ENCODE measurements at regions not wholly inside any gene's neighbourhood (a gene's known extent, or its start where the extent isn't known, plus 50 kb on each side); places are given as distances from the start of the nearest gene placed in this dataset.

DNA sequence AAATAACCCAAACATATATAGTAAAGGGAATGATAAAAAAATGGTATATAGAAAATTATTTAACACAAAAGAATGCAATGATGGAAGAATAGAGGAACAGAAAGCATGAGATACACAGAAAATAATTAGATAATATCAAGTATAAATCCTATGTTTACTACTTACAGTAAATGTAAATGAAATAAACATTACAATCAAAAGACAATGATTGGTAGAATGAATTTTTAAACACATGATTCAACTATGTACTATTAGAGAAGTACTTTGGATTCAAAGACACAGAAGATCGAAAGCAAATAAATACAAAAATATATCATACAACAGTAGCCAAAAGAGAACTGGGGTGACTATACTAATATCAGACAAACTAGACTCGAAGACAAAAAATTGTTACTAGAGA is 97.6 kb upstream of the PARD3B start:
- TF ChIP-seq, protein P1, sequence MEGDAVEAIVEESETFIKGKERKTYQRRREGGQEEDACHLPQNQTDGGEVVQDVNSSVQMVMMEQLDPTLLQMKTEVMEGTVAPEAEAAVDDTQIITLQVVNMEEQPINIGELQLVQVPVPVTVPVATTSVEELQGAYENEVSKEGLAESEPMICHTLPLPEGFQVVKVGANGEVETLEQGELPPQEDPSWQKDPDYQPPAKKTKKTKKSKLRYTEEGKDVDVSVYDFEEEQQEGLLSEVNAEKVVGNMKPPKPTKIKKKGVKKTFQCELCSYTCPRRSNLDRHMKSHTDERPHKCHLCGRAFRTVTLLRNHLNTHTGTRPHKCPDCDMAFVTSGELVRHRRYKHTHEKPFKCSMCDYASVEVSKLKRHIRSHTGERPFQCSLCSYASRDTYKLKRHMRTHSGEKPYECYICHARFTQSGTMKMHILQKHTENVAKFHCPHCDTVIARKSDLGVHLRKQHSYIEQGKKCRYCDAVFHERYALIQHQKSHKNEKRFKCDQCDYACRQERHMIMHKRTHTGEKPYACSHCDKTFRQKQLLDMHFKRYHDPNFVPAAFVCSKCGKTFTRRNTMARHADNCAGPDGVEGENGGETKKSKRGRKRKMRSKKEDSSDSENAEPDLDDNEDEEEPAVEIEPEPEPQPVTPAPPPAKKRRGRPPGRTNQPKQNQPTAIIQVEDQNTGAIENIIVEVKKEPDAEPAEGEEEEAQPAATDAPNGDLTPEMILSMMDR (IDR thresholded peaks at IDR 0.05): no peak
- TF ChIP-seq POLR2A (IDR thresholded peaks at IDR 0.05): no peak
- TF ChIP-seq POLR2AphosphoS5 (IDR thresholded peaks at IDR 0.05): no peak
- H3K4me3 ChIP-seq: no peak overlapping the region
- intact Hi-C loops (cut with DNase I): no loop called here
- DNase-seq (ENCODE audit: low spot score): no peak
- no peak overlapping the region for H3K27ac ChIP-seq
- 83% methylated on average over 2 of the region's 2 CpGs for WGBS
- H3K9me3 ChIP-seq: no peaks in the 10 kb centered on the region
- no peaks in the 10 kb centered on the region for H3K27me3 ChIP-seq (replicated peaks; ENCODE audit: insufficient read depth)
- no peaks in the 10 kb centered on the region for H3K4me1 ChIP-seq (replicated peaks)
- H3K36me3 ChIP-seq: no peaks in the 10 kb centered on the region

GRCh38 chr2:204449977-204450376 is 95.3 kb upstream of the PARD3B start:
- H3K4me3 ChIP-seq: no peak overlapping the region
- no peak for DNase-seq (ENCODE audit: low spot score)
- H3K9me3 ChIP-seq: no peaks in the 10 kb centered on the region
- H3K4me1 ChIP-seq (replicated peaks): no peaks in the 10 kb centered on the region
- TF ChIP-seq POLR2A (IDR thresholded peaks at IDR 0.05) (no peak), POLR2AphosphoS5 (IDR thresholded peaks at IDR 0.05) (no peak)
- TF ChIP-seq, protein P1 (IDR thresholded peaks at IDR 0.05): no peak
- no peaks in the 10 kb centered on the region for H3K27me3 ChIP-seq (replicated peaks; ENCODE audit: insufficient read depth)
- H3K27ac ChIP-seq: no peak overlapping the region
- 80% methylated on average over 3 of the region's 3 CpGs for WGBS
- intact Hi-C loops (cut with DNase I): no loop called here
- H3K36me3 ChIP-seq: no peaks in the 10 kb centered on the region

DNA sequence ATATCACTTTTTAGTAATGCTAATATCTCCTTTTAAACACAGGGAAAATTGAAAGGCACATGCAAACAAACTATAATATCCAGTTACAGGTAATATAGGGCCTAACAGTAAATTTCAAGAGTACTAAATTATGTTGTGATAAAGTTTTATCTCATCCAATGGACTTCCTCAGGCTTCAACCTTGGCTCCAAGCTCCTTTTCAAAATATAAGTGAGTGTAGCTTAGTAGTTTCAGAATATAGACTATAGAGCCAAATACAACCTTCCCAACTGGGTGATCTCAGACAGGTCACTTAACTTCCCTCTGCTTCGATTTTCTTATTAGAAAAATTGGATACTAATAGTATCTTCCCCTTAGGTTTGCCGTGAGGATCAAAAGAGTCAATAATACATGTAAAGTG is 93.5 kb upstream of the PARD3B start:
- TF ChIP-seq POLR2A (IDR thresholded peaks at IDR 0.05) (no peak), POLR2AphosphoS5 (IDR thresholded peaks at IDR 0.05) (no peak)
- TF ChIP-seq, protein P1 (IDR thresholded peaks at IDR 0.05): no peak
- Histone ChIP-seq H3K36me3 (no peaks in the 10 kb centered on the region), H3K4me1 (replicated peaks) (no peaks in the 10 kb centered on the region), H3K27me3 (replicated peaks; ENCODE audit: insufficient read depth) (no peaks in the 10 kb centered on the region), H3K9me3 (no peaks in the 10 kb centered on the region), H3K4me3 (no peak overlapping the region), H3K27ac (no peak overlapping the region)
- WGBS: 53% methylated on average over 2 of the region's 2 CpGs
- intact Hi-C loops (cut with DNase I): no loop called here
- DNase-seq (ENCODE audit: low spot score): no peak

DNA sequence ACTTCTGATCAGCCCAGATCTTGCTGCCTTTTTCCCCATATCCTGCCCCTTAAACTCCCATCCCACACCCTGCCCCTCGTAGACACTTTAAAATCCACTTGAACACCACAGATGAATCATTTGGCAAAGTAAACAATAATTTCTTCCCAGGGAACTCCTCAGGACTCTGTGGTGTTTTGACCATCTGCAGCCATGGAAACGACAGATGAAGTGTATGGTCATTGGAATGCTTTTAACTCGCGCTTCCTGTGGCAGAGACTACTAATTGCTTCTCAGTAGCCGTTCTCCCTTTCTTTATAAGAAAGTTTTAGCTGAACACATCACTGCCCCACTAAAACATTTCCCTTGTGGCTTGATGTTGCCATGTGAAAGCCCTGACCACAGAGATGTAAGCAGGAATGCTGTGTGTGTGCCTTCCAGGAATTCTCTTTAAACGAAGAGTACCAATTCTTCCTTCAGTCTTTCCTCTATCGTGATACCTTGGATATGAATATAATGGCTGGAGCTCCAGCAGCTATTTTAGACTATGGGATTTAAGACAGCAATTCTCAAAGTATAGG is 92.7 kb upstream of the PARD3B start:
- 25% methylated on average over 7 of the region's 7 CpGs for WGBS
- no peaks in the 10 kb centered on the region for H3K9me3 ChIP-seq
- no peaks in the 10 kb centered on the region for H3K27me3 ChIP-seq (replicated peaks; ENCODE audit: insufficient read depth)
- no peak overlapping the region for H3K4me3 ChIP-seq
- H3K27ac ChIP-seq: no peak overlapping the region
- DNase-seq (ENCODE audit: low spot score): no peak
- no peaks in the 10 kb centered on the region for H3K4me1 ChIP-seq (replicated peaks)
- intact Hi-C loops (cut with DNase I): no loop called here
- TF ChIP-seq, protein P1 (IDR thresholded peaks at IDR 0.05): no peak
- no peak for TF ChIP-seq POLR2A (IDR thresholded peaks at IDR 0.05)
- no peak for TF ChIP-seq POLR2AphosphoS5 (IDR thresholded peaks at IDR 0.05)
- H3K36me3 ChIP-seq: no peaks in the 10 kb centered on the region

DNA sequence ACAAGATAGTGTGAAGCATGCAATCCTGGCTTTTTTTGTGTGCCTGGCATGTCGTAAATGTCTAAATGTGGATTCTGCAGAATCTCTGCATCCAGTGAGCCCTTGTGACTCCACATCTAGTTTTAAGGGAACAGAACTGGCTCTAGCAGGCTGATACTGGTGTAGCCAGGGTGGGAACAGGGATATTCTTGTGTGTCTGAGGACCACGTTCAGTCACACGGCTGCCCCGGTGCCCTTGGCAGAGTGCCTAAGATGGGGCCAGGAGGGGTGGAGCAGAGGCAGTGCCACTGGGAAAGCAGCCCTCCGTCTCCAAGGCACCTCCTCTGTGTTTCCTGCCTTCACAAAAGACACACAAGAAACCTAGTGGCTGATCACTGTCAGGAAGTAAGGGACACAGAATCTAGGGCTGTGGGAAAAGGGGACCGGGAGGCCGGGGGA is 91.5 kb upstream of the PARD3B start:
- H3K27me3 ChIP-seq (replicated peaks; ENCODE audit: insufficient read depth): no peaks in the 10 kb centered on the region
- no peak for DNase-seq (ENCODE audit: low spot score)
- no peaks in the 10 kb centered on the region for H3K4me1 ChIP-seq (replicated peaks)
- no peaks in the 10 kb centered on the region for H3K9me3 ChIP-seq
- no peaks in the 10 kb centered on the region for H3K36me3 ChIP-seq
- TF ChIP-seq POLR2AphosphoS5 (IDR thresholded peaks at IDR 0.05) (no peak), POLR2A (IDR thresholded peaks at IDR 0.05) (no peak)
- TF ChIP-seq, protein P1 (IDR thresholded peaks at IDR 0.05): no peak
- intact Hi-C loops (cut with DNase I): no loop called here
- no peak overlapping the region for H3K27ac ChIP-seq
- 23% methylated on average over 7 of the region's 7 CpGs for WGBS
- no peak overlapping the region for H3K4me3 ChIP-seq

All from prostate gland (tissue), 2 donors.